Hindlimb muscle (tissue), 1 donor: ENCODE measurements at regions not wholly inside any gene's neighbourhood (a gene's known extent, or its start where the extent isn't known, plus 50 kb on each side); places are given as distances from the start of the nearest gene placed in this dataset.

Source experiments
- DNase-seq: peaks from one replicate; pipeline ENCODE4 v3.0.0-alpha.2; 2013

- no peak for DNase-seq
Observed at GRCh38 chr3:36197151-36197550, 183.2 kb upstream of the STAC start.

- no peak for DNase-seq
Observed at GRCh38 chr3:36201546-36201945, 178.8 kb upstream of the STAC start.

GRCh38 chr3:36206956-36207580 lies 173.2 kb upstream of the STAC start:
- no peak for DNase-seq

- no peak for DNase-seq
Observed at GRCh38 chr3:36210840-36211651, 169.3 kb upstream of the STAC start.

GRCh38 chr3:36211652-36211999 lies 168.7 kb upstream of the STAC start:
- no peak for DNase-seq

GRCh38 chr3:36212251-36212650 lies 168.1 kb upstream of the STAC start:
- DNase-seq, result peak; percentile 37

- DNase-seq, result no peak
Observed at GRCh38 chr3:36214460-36214859, 165.8 kb upstream of the STAC start.

GRCh38 chr3:36215241-36215640 lies 165.1 kb upstream of the STAC start:
- no peak for DNase-seq

GRCh38 chr3:36219398-36219797 lies 160.9 kb upstream of the STAC start:
- DNase-seq, result no peak

- no peak for DNase-seq
Observed at GRCh38 chr3:36220173-36220572, 160.1 kb upstream of the STAC start.

- DNase-seq, result no peak
Observed at GRCh38 chr3:36221975-36222374, 158.3 kb upstream of the STAC start.

GRCh38 chr3:36227980-36228379 lies 152.3 kb upstream of the STAC start:
- no peak for DNase-seq

GRCh38 chr3:36229496-36229895 lies 150.8 kb upstream of the STAC start:
- no peak for DNase-seq

GRCh38 chr3:36232797-36233489 lies 147.4 kb upstream of the STAC start:
- no peak for DNase-seq

- no peak for DNase-seq
Observed at GRCh38 chr3:36244728-36245127, 135.6 kb upstream of the STAC start.

- no peak for DNase-seq
Observed at GRCh38 chr3:36248374-36248773, 131.9 kb upstream of the STAC start.

GRCh38 chr3:36250191-36250590 lies 130.1 kb upstream of the STAC start:
- DNase-seq, result no peak

- DNase-seq, result no peak
Observed at GRCh38 chr3:36257158-36257852, 123.0 kb upstream of the STAC start.

GRCh38 chr3:36258421-36258820 lies 121.9 kb upstream of the STAC start:
- peak; percentile 53 for DNase-seq

- DNase-seq, result no peak
Observed at GRCh38 chr3:36259580-36259979, 120.7 kb upstream of the STAC start.

- no peak for DNase-seq
Observed at GRCh38 chr3:36269274-36269673, 111.0 kb upstream of the STAC start.

- DNase-seq, result no peak
Observed at GRCh38 chr3:36282766-36283165, 97.5 kb upstream of the STAC start.

- DNase-seq, result no peak
Observed at GRCh38 chr3:36295296-36295695, 85.0 kb upstream of the STAC start.
